Testis (tissue), 2 donors: ENCODE measurements at regions not wholly inside any gene's neighbourhood (a gene's known extent, or its start where the extent isn't known, plus 50 kb on each side); places are given as distances from the start of the nearest gene placed in this dataset.
"Not testable (repeated sequence)": the region's sequence is repeated elsewhere in the genome, so short reads cannot be mapped to it uniquely, and the experiment has no call there.

Experiments
- DNase-seq: peaks from one replicate; pipeline ENCODE4 v3.0.0-alpha.2; 2019
- H3K27ac ChIP-seq, 2 donors: fragments of 200-600 bp; sonication (generic); one replicate each; pipeline ENCODE4 v1.5.1; 2019
- H3K27me3 ChIP-seq: fragments of 200-600 bp; sonication (generic); one replicate; pipeline ENCODE4 v1.5.1; 2019
- H3K36me3 ChIP-seq: fragments of 200-600 bp; sonication (generic); one replicate; pipeline ENCODE4 v1.5.1; 2017; ENCODE audit warnings: low read depth; ENCODE audit errors: missing control alignments
- H3K4me1 ChIP-seq: fragments of 200-600 bp; sonication (generic); one replicate; pipeline ENCODE4 v1.5.1; 2019
- H3K4me3 ChIP-seq, 2 donors: fragments of 200-600 bp; sonication (generic); one replicate each; pipeline ENCODE4 v1.5.1; 2017 to 2019
- H3K9me3 ChIP-seq: fragments of 200-600 bp; sonication (generic); one replicate; pipeline ENCODE4 v1.5.1; 2017
- POLR2A ChIP-seq: fragments of 450-650 bp; IDR thresholded peaks from one replicate; pipeline ENCODE4 v1.6.1; 2017; ENCODE audit warnings: antibody characterized with exemption, mild to moderate bottlenecking, moderate library complexity
- WGBS, 2 donors: methylation state at CpG; one replicate each; pipeline ENCODE4 v1.1.5; 2018; 5-methylcytosine and 5-hydroxymethylcytosine counted together
- intact Hi-C: fragments of 100-400 bp; cut with DNase I; formaldehyde crosslinking; loops from one replicate; pipeline ENCODE4 v1.15.1; 2023; ENCODE audit warnings: low total_unique reads
- TF ChIP-seq, protein P1 (sequence below), 3 experiments: fragments of 450-650 bp in 2 of 3; fragments of 200-600 bp in 1 of 3; sonication (generic) in 1 of 3; IDR thresholded peaks; one replicate each; pipeline ENCODE4 v1.5.1; 2016 to 2019; ENCODE audit warnings: antibody characterized with exemption in 3 of 3, mild to moderate bottlenecking in 2 of 3, moderate library complexity in 1 of 3

GRCh38 chr6:23790756-23791155 lies 335.3 kb upstream of the NRSN1 start:
- no peak overlapping the region for H3K27ac ChIP-seq
- no peaks in the 10 kb centered on the region for H3K9me3 ChIP-seq
- no peak overlapping the region for H3K4me3 ChIP-seq
- intact Hi-C loops: no loop called here
- TF ChIP-seq, protein P1, sequence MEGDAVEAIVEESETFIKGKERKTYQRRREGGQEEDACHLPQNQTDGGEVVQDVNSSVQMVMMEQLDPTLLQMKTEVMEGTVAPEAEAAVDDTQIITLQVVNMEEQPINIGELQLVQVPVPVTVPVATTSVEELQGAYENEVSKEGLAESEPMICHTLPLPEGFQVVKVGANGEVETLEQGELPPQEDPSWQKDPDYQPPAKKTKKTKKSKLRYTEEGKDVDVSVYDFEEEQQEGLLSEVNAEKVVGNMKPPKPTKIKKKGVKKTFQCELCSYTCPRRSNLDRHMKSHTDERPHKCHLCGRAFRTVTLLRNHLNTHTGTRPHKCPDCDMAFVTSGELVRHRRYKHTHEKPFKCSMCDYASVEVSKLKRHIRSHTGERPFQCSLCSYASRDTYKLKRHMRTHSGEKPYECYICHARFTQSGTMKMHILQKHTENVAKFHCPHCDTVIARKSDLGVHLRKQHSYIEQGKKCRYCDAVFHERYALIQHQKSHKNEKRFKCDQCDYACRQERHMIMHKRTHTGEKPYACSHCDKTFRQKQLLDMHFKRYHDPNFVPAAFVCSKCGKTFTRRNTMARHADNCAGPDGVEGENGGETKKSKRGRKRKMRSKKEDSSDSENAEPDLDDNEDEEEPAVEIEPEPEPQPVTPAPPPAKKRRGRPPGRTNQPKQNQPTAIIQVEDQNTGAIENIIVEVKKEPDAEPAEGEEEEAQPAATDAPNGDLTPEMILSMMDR (IDR thresholded peaks at IDR 0.05): no peak
- no peak for TF ChIP-seq POLR2A
- WGBS, 2 donors: 48 to 54% methylated on average over 2 of the region's 2 CpGs
- H3K36me3 ChIP-seq: no peaks in the 10 kb centered on the region
- no peak for DNase-seq
- H3K27me3 ChIP-seq: no peaks in the 10 kb centered on the region
- H3K4me1 ChIP-seq: no peaks in the 10 kb centered on the region

- Histone ChIP-seq H3K27me3 (no peaks in the 10 kb centered on the region), H3K9me3 (no peaks in the 10 kb centered on the region), H3K36me3 (no peaks in the 10 kb centered on the region), H3K4me1 (no peaks in the 10 kb centered on the region), H3K27ac (no peak overlapping the region), H3K4me3 (no peak overlapping the region)
- no peak for TF ChIP-seq POLR2A
- TF ChIP-seq, protein P1 (IDR thresholded peaks at IDR 0.05): no peak
- DNase-seq: no peak
- intact Hi-C loops: no loop called here
- 80 to 81% methylated on average over 1 of the region's 1 CpG for WGBS, 2 donors
Measured at GRCh38 chr6:23797041-23797440, 329.0 kb upstream of the NRSN1 start.

DNA sequence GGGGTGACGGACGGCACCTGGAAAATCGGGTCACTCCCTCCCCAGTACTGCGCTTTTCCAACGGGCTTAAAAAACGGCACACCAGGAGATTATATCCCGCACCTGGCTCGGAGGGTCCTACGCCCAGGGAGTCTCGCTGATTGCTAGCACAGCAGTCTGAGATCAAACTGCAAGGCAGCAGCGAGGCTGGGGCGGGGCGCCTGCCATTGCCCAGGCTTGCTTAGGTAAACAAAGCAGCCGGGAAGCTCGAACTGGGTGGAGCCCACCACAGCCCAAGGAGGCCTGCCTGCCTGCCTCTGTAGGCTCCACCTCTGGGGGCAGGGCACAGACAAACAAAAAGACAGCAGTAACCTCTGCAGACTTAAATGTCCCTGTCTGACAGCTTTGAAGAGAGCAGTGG lies 321.7 kb upstream of the NRSN1 start:
- intact Hi-C loops, H3K4me3 ChIP-seq, H3K9me3 ChIP-seq, H3K36me3 ChIP-seq, H3K27ac ChIP-seq, DNase-seq, H3K4me1 ChIP-seq, H3K27me3 ChIP-seq: not testable (repeated sequence)
- 93 to 94% methylated on average over 12 to 15 of the region's 15 CpGs for WGBS, 2 donors

DNA sequence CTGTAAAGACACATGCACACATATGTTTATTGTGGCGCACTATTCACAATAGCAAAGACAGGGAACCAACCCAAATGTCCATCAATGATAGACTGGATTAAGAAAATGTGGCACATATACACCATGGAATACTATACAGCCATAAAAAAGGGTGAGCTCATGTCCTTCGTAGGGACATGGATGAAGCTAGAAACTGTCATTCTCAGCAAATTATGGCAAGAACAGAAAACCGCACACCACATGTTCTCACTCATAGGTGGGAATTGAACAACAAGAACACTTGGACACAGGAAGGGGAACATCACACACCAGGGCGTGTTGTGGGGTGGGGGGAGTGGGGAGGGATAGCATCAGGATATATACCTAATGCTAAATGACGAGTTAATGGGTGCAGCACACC lies 304.9 kb upstream of the NRSN1 start:
- H3K9me3 ChIP-seq, DNase-seq, H3K27ac ChIP-seq, H3K36me3 ChIP-seq, H3K27me3 ChIP-seq, intact Hi-C loops, H3K4me1 ChIP-seq, H3K4me3 ChIP-seq: not testable (repeated sequence)
- WGBS, 2 donors: 87 to 96% methylated on average over 5 of the region's 5 CpGs

DNA sequence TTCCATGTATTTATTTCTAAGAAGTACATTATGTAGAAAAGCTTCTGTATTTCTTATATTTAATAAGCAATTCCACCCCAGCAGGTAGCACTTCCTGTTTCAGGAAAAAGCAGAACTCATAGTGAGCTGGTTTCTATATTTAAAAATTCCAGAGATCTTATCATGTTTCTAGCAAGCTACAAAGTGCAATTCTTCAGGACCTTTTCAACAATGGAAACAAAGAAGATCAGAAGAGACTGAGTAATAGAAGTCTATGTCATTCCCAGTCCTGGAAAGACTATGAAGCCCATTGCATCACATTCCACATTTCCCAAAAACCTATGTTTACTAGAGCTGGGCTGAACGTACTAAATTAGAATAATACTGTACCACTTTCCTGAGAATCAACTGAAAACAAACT lies 302.6 kb upstream of the NRSN1 start:
- Histone ChIP-seq H3K36me3 (no peaks in the 10 kb centered on the region), H3K9me3 (no peaks in the 10 kb centered on the region), H3K4me3 (no peak overlapping the region), H3K27me3 (no peaks in the 10 kb centered on the region), H3K27ac (no peak overlapping the region), H3K4me1 (no peaks in the 10 kb centered on the region)
- TF ChIP-seq, protein P1 (IDR thresholded peaks at IDR 0.05): no peak
- TF ChIP-seq POLR2A: no peak
- DNase-seq: no peak
- WGBS, 2 donors: 70 to 76% methylated on average over 1 of the region's 1 CpG
- intact Hi-C loops: no loop called here

DNA sequence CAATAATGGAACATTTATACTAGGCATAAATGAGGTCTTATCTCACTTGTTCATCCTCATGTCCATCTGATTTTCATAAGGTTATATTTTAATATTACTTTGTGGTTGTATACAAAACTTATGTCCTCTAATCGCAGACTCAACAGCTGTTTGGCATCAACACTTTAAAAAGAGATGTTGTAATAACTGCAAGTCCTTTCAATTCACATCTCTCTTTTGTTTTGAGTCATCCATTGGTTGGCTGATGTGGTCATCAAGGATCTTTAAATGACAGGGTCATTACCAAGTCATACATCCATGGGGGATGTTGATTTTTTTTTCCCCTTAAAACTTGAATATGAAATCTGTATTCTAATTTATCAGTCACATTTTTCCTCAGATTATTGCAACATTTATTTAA lies 299.4 kb upstream of the NRSN1 start:
- Histone ChIP-seq H3K27me3 (no peaks in the 10 kb centered on the region), H3K36me3 (no peaks in the 10 kb centered on the region), H3K4me1 (no peaks in the 10 kb centered on the region), H3K9me3 (no peaks in the 10 kb centered on the region), H3K4me3 (no peak overlapping the region), H3K27ac (no peak overlapping the region)
- intact Hi-C loops: no loop called here
- no peak for DNase-seq
- TF ChIP-seq POLR2A: no peak
- TF ChIP-seq, protein P1 (IDR thresholded peaks at IDR 0.05): no peak
- WGBS, 2 donors: 50 to 82% methylated on average over 1 of the region's 1 CpG
